ENCODE measurements at regions not wholly inside any gene's neighbourhood (a gene's known extent, or its start where the extent isn't known, plus 50 kb on each side); places are given as distances from the start of the nearest gene placed in this dataset.

GRCh38 chr20:19024296-19025035 is 188.0 kb upstream of the SLC24A3 start:
- intact Hi-C loops (cut with DNase I; ENCODE audit: low total_unique reads) = no loop called here
- no peak overlapping the region for H3K4me3 ChIP-seq (ENCODE audit: low read depth, poor library complexity, severe bottlenecking)
- peak in 1 of 2 donors; percentile 53 for DNase-seq (ENCODE audit: low spot score in 2 of 2)
- WGBS, 2 donors = 52 to 61% methylated on average over 11 of the region's 11 CpGs
- TF ChIP-seq CTCF (IDR thresholded peaks at IDR 0.05) (no peak), POLR2A (IDR thresholded peaks at IDR 0.05) (no peak)

- no peak overlapping the region for H3K4me3 ChIP-seq (ENCODE audit: low read depth, poor library complexity, severe bottlenecking)
- peak in 1 of 2 donors; percentile 15 for DNase-seq (ENCODE audit: low spot score in 2 of 2)
- no peak for TF ChIP-seq POLR2A (IDR thresholded peaks at IDR 0.05)
- TF ChIP-seq CTCF (IDR thresholded peaks at IDR 0.05) = no peak
- intact Hi-C loops (cut with DNase I; ENCODE audit: low total_unique reads) = no loop called here
- WGBS, 2 donors = 56 to 67% methylated on average over 4 to 5 of the region's 5 CpGs
These were observed 186.9 kb upstream of the SLC24A3 start for GRCh38 chr20:19025430-19026120.

- TF ChIP-seq CTCF (IDR thresholded peaks at IDR 0.05) (no peak), POLR2A (IDR thresholded peaks at IDR 0.05) (no peak)
- no peak overlapping the region for H3K4me3 ChIP-seq (ENCODE audit: low read depth, poor library complexity, severe bottlenecking)
- peak in 1 of 2 donors; percentile 13 for DNase-seq (ENCODE audit: low spot score in 2 of 2)
- WGBS, 2 donors = 35 to 47% methylated on average over 13 of the region's 13 CpGs
- intact Hi-C loops (cut with DNase I; ENCODE audit: low total_unique reads) = no loop called here
These were observed 186.1 kb upstream of the SLC24A3 start for GRCh38 chr20:19026121-19026878.

- no peak for TF ChIP-seq CTCF (IDR thresholded peaks at IDR 0.05)
- no peak for TF ChIP-seq POLR2A (IDR thresholded peaks at IDR 0.05)
- intact Hi-C loops (cut with DNase I; ENCODE audit: low total_unique reads) = no loop called here
- peak; percentile 12 to 82 for DNase-seq (ENCODE audit: low spot score in 2 of 2)
- WGBS, 2 donors = 72 to 83% methylated on average over 10 to 11 of the region's 11 CpGs
- no peak overlapping the region for H3K4me3 ChIP-seq (ENCODE audit: low read depth, poor library complexity, severe bottlenecking)
These were observed 185.4 kb upstream of the SLC24A3 start for GRCh38 chr20:19026901-19027644.

GRCh38 chr20:19027971-19028370 is 184.5 kb upstream of the SLC24A3 start:
- WGBS, 2 donors = 89 to 93% methylated on average over 9 of the region's 9 CpGs
- intact Hi-C loops (cut with DNase I; ENCODE audit: low total_unique reads) = no loop called here

More at GRCh38 chr20:19027971-19028370, 184.5 kb upstream of the SLC24A3 start:
- peak in 1 of 2 donors; percentile 53 for DNase-seq (ENCODE audit: low spot score in 2 of 2)
- no peak overlapping the region for H3K4me3 ChIP-seq (ENCODE audit: low read depth, poor library complexity, severe bottlenecking)
- TF ChIP-seq CTCF (IDR thresholded peaks at IDR 0.05) (no peak), POLR2A (IDR thresholded peaks at IDR 0.05) (no peak)

All from lower leg skin (tissue), 4 donors.